ENCODE measurements at regions not wholly inside any gene's neighbourhood (a gene's known extent, or its start where the extent isn't known, plus 50 kb on each side); places are given as distances from the start of the nearest gene placed in this dataset.
A peak's percentile ranks its signal among the peaks of the same experiment; 100 is the strongest.

DNA sequence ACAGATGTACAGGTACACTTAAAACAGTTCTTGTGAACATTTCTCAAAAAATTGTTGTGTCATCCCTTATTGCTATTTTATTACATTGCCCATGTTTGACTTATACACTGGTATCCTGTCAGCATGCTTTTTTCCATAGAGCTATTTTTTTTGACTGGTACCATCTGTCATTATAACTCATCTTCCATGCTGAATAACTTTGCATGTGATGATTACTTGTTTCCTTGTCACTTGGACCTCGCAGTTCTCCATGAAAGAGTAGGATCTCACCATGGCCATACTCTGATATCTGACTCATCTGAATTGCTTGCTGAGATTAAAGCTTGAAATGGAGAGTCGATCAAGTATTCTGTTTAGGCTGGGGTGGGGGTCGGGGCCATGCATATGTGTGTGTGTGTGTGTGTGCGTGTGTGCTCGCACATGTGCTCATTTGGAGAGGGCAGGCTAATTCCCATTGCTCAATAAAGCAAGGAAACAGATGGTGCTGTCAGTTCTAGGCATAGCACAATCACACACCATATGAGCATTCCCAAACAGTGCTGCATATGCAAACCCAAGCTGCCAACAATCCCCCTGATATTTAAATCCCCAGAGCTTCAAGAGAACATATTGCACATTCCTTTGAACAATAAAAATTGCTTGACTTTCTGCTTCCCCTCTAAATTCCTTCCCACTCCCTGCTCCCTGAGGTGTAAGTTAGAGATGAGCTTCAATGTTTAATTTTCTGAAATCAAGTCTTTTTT, 62.9 kb downstream of the NHLRC3 start:
- no peak for DNase-seq (ENCODE audit: low spot score)

DNA sequence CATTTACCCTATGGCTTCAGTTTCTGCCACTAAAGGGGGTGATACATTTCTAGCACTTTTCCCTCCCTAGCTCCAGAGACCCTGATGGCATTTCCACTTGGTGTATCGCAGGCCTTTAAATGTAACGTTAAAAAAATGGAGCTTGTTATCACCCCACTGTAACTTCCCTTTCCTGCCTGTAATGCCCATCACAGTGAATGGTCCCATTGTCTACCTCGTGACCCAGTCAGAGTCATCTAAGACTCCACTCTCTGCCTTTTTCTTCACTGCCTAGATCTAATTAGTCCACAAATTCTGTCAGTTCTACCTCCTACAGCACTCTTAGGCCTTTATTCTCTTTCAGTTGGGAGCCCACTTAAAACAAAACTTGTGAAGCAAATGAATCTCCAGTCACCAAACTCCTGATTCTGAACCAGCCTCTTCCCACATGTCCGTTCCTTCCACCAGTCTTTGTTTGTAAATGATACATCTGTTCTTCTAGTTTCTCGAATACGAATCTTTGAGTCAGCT, 64.8 kb downstream of the NHLRC3 start:
- DNase-seq (ENCODE audit: low spot score) = no peak

DNA sequence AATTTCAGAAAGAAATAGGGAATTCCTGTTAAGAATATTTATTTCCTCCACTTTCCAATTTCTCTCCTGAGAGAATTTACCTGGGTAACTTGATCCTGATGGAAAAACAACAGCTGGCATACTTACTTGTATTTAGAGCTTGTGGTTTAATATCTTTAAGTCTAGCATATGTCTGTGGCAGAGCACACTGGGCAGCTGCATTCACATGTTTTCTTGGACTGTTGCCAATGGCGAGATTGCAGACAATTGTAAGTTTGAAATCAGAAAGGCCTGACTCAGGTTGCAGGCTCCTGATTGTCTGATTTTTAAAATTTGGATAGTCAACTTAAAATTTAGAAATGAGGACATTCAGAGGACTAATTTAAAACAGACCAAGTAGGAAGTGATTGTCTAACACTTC, 66.9 kb downstream of the NHLRC3 start:
- DNase-seq (ENCODE audit: low spot score) = no peak

DNA sequence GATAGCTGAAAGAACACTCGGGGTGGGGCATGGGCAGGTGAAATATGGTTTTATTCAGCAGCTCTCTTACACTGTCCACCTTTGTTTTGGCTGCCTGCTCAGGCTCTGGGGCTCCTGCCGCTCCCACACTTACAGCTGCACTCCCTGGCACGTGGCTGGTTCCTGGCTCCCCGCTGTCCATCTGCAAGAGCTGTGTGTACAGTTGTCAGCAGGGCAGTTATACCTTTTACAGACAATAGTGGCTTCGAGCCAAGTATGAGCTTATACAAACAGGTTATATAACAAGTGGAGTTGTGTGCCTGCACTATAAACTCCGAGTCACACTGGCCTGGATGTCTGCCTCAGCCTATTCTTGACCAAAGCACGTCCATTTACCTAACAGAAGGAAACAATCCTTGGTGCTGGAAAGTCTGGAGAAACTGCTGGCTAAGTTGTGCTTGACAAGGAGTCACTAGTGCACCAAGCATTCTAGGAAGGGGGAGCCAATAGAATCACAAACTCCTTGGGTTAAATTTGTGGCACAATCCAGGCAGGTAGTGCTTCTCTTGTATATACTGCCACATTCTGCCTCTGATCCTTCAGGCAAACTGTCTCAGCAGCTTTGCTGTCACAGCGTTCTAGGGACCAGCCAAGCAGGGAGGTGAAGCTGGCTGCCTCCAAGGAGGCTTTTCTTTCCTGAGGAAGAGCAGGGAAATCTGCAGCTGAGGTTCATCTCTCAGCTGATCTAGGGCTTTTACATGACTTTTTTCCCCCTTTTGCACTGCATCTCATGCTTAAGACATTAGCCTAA, 68.2 kb downstream of the NHLRC3 start:
- DNase-seq (ENCODE audit: low spot score) = no peak

DNA sequence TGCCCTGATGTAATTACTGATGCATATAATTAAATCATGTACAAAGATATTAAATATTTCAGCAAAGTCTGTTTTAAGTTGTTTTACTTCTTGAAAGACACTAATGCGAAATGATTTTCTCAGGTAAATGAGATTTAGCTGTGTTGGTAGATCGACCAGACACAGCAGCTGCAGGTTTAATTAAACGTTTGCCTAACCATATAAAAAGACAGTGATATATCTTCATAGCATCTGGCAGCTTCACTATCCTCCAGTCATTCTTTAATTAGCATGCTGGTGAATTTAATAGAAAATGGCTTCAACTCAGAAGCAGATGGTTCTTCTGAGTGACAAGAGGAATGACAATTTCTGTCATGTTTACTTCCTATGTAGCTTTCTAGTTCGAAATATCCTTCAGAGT, 69.3 kb downstream of the NHLRC3 start:
- no peak for DNase-seq (ENCODE audit: low spot score)

DNA sequence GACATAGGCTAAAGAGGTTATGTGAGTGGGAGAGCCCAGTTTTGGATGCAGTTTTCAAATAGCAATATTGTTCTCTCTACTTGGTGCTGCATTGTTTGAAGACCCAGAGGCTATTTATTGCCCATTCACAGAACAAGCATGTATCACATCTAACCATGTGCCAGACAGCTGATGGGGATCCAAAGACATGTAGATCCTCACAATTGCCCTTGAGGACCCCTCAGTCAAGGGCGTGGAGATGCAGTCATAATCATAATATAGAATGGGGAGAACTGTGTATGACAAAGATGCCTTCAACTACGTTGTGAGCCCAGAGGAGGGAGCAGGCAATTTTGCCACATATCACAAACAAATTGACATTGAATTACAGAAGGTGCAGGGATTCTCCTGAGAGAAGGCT, 70.5 kb downstream of the NHLRC3 start:
- DNase-seq (ENCODE audit: low spot score) = no peak

DNA sequence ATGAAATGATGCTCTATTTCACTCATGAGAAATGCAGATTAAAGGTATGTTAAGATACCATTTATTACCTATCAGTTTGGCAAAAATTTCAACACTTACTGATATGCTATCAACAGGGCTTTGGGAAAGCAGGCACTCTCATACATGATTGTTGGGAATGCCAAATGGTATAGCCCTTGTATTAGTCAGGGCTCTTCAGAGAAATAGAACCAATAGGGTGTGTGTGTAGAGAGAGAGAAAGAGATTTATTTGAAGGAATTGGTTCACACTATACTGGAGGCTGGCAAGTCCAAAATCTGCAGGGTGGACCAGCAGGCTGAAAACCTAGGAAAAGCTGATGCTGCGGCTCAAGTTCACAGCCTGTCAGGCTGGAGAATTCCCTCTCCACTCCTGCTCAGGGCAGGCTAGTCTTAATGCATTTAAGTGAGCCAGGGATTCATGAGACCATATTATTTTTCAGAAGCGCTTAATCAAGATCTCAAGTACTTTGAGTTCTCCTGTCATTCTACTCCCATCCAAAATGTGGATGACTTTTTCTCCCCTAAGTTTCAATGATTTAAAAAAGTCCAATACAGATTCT, 72.4 kb downstream of the NHLRC3 start:
- DNase-seq (ENCODE audit: low spot score) = no peak

DNA sequence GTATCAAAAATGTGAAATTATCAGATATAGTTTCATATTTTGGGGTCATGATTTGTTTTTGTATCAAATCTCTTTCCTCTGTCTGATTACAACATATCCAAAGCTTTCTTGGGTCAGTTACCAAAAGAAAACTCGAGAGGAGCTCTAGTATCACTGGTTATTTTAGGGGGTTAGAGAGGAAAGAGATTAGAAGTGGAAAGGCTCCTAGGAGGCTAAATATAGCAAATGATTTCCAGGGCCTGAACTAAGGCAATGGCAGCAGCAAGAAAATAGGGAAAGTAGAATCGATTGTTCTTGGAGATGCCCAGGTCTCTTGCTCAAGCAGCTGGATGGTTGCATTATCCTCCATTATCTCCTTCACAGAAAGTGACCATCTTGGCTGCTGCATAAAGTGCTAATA, 72.9 kb downstream of the NHLRC3 start:
- DNase-seq (ENCODE audit: low spot score) = no peak

DNA sequence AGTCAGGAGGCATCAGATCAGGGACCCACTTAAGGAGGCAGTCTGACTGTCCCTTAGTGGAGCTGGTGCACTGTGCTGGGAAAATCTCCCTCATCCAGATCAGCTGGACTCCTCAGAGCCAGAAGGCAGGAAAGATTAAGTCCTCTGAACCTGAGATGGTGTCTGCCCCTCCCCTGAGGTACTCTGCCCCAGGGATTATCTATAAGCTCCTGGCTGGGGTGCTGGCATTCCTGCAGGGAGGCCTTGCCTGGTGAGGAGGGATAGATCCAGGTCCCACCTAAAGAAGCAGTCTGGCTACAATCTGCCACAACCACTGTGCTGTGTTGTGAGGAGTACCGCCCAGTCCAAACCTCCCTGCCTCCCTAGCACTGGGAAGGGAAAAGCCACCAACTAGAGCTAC, 81.2 kb downstream of the NHLRC3 start:
- no peak for DNase-seq (ENCODE audit: low spot score)

DNA sequence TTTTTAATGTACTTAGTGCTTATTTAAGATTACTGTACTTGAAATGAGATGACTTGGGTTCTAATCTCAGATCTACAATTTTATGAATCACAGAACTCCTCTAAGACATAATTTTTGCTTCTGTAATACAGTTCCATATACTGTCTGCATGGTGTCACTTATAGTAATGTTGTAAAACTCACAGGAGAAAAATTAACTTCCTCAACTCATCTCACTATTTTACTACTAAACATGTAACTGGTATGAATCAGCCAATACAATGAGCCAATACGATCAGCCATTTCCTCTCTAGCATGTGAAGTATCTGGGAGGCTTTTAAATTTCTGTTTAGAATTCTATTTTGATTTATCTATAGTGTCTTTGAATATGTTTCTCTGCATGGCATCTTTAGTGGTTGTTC, 85.3 kb downstream of the NHLRC3 start:
- no peak for DNase-seq (ENCODE audit: low spot score)

DNA sequence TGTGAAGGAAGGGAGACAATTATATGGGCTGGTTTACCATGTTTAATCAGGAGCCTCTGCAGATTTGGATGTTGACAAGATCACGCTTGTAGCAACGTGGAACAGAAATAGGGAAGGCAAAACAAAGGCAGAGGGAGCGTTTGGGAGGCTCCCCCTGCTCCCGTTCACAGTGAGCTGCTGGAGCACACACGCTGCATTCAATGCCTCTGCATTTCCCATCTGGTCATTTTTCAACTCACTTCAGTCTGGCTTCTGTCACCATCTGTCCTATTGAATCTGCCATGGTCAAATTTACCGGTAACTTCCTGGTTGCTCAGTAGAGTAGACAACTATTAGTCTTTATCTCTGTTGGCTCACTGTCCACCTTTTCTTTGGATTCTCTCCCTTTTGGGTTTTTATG, 91.0 kb downstream of the NHLRC3 start:
- no peak for DNase-seq (ENCODE audit: low spot score)

DNA sequence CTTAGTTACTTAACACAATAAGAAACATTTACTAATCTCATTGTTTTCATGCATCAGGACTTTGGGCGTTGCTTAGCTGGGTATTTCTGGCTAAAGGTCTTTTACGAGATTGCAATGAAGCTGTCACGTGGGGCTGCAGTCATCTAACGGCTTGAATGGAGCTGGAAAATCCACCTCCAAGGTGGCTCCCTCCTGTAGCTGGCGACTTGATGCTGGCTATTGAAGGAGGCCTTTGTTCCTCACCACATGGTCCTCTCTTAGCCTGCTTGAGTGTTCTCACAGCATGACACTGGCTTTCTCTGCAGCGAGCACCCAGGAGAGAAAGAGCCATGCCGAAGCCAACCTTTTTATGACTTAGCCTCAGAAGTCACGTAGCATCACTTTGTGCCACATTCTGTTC, 92.0 kb downstream of the NHLRC3 start:
- no peak for DNase-seq (ENCODE audit: low spot score)

DNA sequence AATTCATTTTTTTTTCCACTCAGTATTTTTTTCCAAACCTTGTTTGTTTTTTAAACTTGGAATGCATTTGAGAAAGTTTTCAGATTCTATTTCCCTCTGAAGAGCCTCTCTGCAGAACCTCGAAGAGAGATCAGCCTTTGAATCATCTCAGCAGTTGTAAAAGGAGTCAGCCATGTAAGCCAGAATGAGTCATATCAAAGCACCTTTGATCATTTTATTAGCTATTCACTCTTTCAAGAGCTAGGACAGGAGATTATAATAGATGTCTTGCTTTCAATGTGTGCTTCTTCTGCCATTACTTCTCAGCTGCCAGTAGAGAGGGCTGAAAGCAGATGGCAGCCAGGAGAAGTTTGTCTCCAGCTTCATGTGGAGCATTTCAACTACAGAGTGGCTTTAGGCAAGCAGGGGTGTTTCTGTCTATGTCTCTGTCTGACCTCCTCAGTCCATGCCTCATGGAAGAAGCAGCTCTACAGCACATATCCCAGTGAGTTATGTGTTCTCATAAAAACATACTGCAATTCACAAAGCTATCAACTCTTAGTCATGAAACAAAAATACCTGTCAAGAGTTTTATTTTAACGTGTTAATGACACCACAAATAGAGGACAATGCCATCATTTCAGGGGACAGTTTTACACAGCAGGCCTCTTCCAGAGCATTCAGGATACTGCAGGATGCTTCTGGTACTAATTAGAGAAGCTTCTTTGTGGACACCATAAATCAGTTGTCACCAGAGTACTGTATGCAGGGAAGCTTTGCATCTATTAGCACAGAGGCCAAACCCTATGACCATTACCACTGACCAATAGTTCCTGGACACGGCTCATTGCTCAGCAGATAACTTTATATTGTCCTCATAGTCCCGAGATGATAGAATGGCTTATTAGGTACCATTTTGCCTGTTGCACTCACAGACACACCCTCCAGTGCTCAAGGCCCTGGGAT, 94.3 kb downstream of the NHLRC3 start:
- DNase-seq (ENCODE audit: low spot score) = no peak

DNA sequence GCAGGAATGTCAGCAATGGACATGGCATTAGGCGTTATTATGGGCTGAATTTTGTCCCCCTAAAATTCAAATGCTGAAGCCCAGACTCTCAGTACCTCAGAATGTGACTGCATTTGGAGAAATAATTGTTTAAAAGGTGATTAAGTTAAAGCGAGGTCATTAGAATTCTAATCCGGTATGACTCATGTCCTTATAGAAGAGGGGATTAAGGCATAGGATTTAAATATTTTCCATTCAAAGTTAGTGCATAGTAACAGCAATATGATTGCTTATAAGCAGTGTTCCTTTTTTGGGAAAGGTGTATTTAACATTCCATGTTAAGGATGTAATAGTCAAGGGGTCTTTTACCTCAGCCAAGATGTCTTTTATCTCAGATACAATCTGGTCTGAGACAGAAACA, 95.5 kb downstream of the NHLRC3 start:
- DNase-seq (ENCODE audit: low spot score) = no peak

DNA sequence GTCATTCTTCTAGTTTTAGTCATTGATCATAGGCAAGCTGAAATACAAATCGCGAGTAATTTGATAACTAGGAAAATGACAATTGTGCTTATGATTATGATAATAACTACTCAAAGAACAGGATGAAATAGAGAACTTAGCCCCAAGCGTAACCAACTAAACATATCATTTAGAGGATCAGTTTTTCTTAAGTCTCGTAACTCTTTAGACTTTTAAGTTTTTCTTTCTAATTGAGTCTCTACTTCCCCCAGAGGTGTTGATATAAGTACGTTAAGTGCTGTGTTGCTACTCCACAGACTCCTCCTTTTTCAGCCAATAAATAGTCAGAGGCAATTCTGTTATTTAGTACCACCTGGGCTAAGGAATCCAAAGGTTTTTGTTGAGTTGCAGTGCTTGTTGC, 96.3 kb downstream of the NHLRC3 start:
- DNase-seq (ENCODE audit: low spot score) = no peak

DNA sequence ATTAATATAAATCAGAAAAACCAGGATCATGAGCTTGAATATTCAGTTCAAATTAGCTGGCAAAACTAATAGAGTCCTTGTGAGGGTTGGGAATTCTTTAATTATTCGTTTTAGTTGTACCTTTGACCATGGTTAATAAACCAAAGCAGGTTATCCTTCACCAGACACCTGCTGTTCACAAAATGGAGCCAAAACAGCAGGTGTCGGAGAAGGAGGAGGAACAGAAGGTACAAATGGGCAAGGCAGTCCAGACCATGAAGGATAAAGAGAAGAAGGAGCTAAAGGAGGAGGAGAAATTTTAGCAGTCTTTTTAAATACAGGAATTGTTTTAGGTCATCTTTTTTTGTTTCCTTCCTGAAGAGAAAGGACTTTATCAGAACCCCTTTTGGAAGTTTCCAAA, 106.1 kb downstream of the NHLRC3 start:
- no peak for DNase-seq (ENCODE audit: low spot score)

DNA sequence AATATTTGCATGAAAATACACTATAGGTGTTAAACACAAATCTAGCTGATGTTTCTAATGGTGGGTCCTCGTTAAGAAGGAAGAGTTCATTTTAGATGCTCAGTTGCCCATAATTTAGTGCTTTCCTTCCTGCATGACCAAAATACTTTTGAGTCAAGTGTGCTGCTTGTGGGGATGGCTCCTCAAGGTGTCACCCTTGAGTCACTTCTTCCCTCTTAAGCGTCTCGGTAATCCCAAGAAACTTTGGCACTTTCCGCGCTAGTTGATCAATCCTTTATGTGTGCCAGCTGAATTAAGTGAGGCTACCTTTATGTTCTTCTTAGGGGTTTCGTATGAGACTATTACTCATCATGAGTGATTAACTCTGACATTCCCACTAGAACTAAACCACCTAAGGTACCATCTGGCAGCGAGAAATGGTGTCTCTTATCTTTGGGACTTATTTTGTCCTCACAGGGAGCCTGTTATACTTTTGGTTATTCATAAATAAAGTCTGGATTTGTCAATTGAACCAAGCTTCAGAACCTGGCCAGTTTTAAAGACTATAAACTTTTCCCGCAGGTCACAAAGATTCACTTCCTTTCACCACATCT, 106.8 kb downstream of the NHLRC3 start:
- peak; percentile 81 for DNase-seq (ENCODE audit: low spot score)

DNA sequence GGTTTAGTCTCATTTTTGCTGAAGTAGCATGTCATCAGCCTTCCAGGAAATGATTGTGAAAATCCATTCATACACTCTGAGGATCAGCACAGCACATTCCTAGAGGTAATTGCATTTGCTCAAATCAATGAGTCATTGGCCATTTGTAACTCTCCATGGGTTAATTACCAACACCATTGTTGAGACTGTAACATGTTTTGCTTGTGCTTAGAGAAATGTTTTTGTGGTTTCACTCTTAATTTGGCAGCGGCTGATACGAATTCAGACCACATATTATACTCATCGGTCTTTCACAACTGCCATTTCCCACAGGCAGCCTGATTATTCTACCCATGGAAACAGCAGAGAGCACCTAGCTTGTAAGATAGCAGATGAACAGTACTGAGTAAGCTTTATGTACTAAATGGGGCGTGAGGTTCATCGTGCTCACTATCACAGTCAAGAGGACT, 110.3 kb downstream of the NHLRC3 start:
- peak; percentile 55 for DNase-seq (ENCODE audit: low spot score)

DNA sequence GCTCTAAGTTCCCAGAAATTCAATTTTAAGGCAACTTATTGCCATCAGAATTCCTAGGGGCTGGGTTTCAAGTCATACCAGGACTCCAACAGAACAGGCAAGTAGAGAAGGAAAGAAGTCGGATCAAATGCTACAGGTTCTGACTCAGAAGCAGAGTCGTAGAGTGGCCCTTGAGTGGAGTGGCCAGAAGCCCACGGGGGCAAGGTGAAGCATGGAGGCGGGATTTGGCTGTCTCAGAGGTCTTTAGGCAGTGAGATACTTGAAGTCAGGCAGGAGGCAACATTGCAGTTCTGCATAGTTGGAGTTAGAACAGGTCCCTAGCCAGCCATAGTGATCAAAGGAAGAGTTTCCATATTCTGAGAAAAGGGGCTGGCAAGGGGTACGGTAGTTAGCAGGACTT, 111.6 kb downstream of the NHLRC3 start:
- DNase-seq (ENCODE audit: low spot score) = no peak

DNA sequence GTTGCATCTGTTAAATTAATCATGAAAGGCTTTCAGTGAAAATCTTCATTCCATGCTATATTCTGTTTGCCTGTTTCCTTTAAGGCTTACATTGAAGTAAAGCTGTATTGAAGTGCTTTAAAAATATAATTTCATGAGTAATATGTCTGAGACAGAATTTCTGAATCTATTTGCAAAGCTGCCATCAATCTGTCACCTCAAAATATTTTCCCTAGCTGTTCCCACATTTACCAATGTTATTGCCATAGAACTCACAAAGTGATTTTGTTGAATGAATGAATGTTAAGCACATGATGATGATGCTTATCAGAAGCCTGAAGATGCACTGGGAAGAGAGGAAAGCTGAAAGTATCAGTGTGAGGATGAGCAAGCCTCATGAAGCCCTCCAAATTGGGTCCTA, 115.8 kb downstream of the NHLRC3 start:
- no peak for DNase-seq (ENCODE audit: low spot score)

DNA sequence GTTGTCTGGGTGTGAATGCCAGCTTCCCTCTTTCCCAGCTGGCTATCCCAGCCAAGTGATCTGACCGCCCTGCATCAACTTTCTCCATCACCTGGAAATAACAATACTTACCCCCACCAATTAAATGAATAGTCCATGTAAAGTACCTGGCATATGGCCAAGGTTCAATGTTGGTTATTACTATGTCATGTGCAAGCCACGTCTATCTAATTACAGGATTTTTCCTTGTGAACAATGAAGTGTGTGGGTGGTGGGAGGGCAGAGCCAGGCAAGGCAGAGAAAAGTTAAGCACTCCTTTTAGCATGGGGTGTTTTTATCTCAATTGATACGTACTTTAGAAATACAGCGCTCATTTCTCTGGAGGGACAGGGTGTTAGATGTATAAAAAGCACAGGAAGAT, 121.1 kb downstream of the NHLRC3 start:
- no peak for DNase-seq (ENCODE audit: low spot score)

All from AG08395 (cell line).